ENCODE measurements at regions not wholly inside any gene's neighbourhood (a gene's known extent, or its start where the extent isn't known, plus 50 kb on each side); places are given as distances from the start of the nearest gene placed in this dataset.

- TF ChIP-seq POLR2AphosphoS5 (IDR thresholded peaks at IDR 0.05; ENCODE audit: low read depth, low read length): no peak
- TF ChIP-seq REST (IDR thresholded peaks at IDR 0.05; ENCODE audit: insufficient read depth in 1 of 2, low read depth in 2 of 2, low read length in 2 of 2): no peak
Observed at GRCh38 chr2:15761056-15761455, 169.4 kb downstream of the DDX1 start.
